HL-60 (cell line): ENCODE measurements at regions not wholly inside any gene's neighbourhood (a gene's known extent, or its start where the extent isn't known, plus 50 kb on each side); places are given as distances from the start of the nearest gene placed in this dataset.

Source experiments
- POLR2AphosphoS5 ChIP-seq: IDR thresholded peaks from 2 replicates; pipeline ENCODE4 v1.6.1; 2012; ENCODE audit warnings: low read depth
- TF ChIP-seq, protein P1 (sequence below): IDR thresholded peaks from one replicate; pipeline ENCODE4 v1.5.1; 2011; ENCODE audit warnings: low read length, control low read depth, inconsistent platforms; ENCODE audit not compliant: insufficient read depth

DNA sequence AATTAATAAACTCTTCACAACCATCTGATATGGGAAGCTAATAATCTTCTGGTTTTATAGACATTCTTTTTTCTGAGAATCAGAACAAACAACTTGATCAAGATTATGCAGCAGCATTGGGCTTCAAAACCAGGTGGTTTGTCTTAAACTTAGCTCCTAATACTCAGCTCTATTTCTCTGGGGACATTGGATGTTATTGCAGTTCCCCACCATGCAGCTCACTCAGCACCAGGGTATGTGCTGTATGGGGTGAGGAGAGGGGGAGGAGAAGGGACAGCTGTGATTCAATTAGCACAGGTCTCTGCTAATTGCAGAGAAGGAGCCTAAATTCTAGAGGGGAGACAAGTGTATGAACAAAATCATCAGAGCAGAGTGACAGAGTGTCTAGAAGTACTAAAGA lies 210.7 kb upstream of the TNC start:
- TF ChIP-seq, protein P1, sequence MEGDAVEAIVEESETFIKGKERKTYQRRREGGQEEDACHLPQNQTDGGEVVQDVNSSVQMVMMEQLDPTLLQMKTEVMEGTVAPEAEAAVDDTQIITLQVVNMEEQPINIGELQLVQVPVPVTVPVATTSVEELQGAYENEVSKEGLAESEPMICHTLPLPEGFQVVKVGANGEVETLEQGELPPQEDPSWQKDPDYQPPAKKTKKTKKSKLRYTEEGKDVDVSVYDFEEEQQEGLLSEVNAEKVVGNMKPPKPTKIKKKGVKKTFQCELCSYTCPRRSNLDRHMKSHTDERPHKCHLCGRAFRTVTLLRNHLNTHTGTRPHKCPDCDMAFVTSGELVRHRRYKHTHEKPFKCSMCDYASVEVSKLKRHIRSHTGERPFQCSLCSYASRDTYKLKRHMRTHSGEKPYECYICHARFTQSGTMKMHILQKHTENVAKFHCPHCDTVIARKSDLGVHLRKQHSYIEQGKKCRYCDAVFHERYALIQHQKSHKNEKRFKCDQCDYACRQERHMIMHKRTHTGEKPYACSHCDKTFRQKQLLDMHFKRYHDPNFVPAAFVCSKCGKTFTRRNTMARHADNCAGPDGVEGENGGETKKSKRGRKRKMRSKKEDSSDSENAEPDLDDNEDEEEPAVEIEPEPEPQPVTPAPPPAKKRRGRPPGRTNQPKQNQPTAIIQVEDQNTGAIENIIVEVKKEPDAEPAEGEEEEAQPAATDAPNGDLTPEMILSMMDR = no peak
- TF ChIP-seq POLR2AphosphoS5 = no peak
